Stimulated activated CD4-positive, alpha-beta T cell treated with anti-CD3 and anti-CD28 coated beads, Interleukin-4, amount 100 ng/mL, for 48 hours (primary cell): ENCODE measurements at regions not wholly inside any gene's neighbourhood (a gene's known extent, or its start where the extent isn't known, plus 50 kb on each side); places are given as distances from the start of the nearest gene placed in this dataset.

ENCODE experiments used
- DNase-seq, 2 donors: peaks; one replicate each; pipeline ENCODE4 v3.0.0-alpha.2; 2020; ENCODE audit warnings: low read depth in 2 of 2

DNA sequence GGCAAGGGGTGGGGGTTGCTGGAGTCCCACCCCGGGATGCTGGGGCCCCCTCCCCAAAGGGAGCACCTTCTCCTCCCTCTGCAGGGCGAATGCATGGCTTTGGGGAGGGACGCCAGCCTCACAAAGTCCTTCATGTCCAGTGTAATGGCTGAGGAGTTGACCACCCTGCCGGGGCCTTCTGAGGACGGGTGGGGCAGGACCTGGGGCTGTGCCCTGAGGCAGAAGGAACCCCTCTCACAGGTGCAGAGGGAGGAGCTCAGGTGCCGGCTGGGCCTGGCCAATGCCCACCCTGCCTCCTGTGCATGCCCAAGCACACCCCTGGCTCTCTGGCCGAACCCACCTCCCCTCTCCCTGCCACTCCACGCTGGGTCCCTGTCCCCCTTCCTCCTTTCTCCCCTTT lies 64.3 kb upstream of the RNU6ATAC start:
- DNase-seq = no peak

DNA sequence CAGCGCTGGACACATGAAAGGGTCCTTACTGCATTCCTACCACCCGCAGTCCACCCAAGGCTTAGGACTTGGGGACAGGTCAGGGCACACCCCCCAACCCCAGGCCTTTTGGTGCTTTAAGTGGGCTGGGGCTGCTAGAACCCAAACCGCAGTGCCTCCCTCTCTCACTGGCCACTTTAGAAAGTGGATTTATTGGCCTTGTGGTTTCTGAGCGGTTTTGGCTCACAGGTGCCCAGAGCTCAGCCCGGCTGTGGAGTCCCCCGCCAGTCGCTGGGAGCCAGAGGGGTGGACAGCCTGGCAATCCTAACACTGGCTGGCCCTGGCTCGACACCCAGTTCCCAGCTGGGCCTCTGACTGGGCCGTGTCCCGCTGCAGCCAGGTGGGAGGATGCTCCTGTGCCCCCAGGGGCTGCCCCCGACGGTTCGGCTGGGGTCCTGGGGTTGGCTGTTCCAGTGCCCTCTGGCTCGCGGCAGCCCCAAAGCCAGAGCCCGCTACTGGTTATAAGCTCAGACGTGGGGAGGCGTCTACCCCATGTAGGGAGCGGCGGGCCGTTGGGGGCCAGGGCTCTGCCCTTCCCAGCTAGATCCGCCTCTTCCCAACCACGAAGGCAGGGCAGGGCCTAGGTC lies 65.2 kb upstream of the RNU6ATAC start:
- no peak for DNase-seq

DNA sequence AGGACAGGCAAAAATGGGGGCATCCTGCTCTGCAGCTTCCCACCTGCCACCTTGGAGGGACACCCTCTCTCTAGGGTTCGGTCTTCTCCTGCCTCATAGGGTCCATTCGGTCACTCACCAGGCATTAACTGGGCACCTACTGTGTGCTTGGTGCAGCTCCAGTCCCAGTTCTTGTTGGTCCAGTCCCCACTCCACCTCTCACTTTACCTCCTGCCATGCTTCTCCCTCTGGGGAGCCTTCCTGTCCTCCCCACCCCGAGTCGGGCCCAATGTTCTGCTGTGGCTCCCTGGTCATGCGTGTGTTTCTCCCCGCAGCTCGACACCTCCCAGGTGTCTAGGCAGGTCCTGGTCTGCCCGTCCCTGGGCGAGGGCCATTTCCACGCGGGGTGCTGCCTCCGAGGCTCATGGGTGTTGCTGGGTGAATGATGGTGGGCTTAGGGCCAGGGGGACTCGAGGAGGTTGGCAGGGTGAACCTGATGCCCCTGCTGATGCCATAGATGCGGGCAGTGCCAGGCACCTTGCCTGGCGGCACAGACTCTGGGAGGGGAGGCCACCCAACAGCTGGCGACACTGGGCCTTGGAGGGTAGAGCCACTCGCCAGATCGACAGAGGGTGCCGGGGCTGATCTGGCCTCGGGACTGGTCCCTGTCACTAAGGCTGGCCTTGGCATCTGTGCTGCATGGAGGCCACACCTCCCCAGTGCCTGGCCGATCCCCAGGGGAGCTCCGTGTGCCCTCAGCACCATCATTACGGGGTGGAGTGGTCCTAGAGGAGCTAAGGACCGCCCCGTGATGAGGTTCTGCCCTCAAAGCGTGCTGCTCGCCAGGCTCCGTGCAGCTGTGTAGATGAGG lies 66.0 kb upstream of the RNU6ATAC start:
- no peak for DNase-seq

DNA sequence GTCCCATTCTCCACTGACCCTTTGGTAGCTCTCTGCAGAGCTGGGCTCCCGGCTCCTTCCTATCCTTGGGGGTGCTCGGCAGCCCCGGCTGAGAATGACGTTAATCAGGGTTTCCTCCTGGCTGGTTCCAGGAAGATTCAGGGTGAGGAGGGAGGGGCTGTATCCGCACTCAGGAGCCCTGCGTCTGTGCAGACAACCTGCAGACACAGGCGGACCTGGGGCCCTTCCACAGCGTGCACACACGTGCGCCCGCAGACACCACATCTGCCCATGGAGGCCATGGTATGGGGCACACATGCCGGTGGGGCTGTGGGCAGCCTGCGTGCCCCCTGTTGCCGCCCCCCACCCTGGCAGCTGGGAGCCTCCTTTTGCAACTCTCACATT lies 66.6 kb upstream of the RNU6ATAC start:
- DNase-seq = no peak

DNA sequence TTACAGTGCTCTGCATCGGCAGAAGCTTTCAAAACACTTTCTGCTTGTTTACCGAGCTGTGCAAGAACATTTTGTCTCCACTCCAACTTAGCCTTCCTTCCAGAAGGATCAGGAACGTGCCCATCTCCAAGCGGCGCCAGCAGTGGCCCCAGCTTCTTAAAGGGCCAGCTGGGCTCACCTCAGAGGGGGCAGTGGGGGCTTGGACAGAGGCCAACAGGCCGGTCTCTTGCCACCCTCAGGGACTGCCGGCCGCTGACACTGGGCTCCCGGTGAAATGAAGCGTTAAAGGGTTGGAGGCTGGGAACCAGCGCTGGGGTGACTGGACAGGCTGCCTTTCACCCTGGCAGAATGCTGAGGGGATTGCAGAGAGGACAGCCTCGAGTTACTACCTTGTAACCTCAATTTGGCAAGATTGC lies 67.0 kb upstream of the RNU6ATAC start:
- DNase-seq = no peak

DNA sequence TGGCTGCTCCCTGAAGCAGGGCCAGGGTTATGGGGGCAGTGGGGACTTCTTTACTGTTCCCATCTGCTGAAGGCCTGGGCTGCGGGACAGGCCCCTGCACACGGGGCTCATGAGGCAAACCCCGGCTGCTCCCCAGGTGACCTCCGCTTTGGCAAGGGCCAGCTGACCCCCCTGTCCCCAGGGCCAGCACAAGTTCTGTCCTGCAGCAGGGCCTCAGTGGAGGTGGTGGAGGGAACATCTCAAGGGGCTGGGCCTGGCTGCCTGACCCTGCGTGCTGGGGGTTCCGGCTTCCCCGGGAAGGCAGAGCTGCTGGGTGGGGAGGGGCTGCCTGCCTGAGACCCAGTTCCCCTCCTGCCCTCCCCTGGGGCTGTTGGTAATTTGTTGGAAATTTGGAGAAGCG lies 67.4 kb upstream of the RNU6ATAC start:
- DNase-seq = no peak

DNA sequence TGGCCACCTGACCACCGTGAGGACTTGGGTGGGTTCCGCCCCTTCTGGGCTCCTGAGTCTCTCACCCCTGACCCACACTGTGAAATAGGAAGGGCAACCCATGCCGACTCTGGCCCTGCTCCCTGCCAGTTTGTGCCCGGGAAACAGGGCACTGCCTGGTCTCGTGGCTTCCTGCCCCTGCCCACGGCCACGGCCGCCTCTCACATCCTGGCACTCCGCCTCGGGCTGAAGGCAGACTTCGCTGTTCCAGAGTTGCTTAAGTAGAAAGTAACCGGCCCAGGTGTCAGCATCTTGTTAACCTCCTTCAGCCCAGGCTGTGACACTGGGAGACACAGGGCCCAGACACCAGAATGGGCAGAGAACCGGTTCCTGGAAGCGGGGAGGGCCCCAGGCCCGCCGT lies 68.7 kb upstream of the RNU6ATAC start:
- no peak for DNase-seq

DNA sequence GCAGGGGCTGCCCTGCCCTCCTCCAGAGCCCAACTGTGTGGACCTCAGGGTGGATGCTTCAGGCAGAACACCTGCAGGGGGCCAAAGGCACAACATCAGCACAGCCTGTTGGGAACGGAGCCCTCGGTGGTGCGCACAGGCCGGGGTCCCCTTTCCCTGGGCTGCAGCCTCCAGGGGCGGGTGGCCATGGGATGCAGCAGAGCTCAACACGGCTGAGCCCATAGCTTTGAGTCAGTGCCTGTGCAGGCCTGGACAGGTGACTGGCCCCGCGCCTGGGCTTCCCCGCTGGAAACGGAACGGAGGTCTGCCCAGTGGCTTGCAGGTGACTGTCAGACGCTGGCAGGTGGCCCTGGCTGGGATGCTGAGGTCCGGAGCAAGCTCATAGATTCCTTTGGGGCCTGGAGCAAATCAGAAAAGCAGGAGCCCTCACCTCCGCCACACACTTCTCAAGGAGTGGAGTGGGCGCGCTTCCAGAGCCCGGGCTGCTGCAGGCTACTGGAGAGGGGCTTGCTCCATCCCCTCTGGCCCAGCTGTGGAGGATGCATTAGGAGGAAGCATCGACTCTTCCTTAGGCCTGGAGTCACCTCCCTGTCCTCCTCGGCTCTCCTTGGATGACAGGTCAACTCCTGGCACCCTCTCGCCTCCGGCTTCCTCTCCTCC lies 69.8 kb upstream of the RNU6ATAC start:
- DNase-seq = no peak

DNA sequence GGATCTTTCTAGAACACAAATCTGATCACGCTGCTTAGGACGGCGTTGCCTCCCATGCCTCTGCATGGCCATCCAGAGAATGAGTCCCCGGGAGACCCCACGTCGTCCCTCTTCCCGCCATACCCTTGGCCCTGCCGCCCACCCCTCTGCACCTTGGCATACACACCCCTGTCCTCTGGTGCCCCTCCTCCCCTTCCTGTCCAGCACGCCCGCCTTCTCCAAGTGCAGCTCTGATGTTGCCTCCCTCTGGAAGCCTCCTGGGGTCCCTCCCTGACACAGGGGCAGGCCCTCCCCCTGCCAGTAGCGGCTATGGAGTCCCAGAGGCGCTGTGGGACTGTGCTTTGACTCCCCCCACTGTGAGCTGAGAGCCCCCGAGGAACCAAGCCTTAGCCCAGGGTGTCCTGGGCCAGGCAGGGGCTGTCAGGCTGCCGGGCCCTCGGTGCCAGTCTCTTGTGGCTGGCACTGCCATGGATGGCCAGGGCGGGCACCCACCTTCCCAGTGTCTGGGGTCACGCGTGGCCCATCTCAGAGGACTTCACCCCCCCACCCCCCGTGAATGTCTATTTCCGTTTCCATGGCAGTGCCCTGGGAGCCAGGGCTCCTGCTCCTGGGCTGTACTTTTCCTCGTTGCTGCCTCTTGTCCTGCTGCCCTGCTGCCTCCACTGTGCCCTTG lies 70.5 kb upstream of the RNU6ATAC start:
- no peak for DNase-seq

DNA sequence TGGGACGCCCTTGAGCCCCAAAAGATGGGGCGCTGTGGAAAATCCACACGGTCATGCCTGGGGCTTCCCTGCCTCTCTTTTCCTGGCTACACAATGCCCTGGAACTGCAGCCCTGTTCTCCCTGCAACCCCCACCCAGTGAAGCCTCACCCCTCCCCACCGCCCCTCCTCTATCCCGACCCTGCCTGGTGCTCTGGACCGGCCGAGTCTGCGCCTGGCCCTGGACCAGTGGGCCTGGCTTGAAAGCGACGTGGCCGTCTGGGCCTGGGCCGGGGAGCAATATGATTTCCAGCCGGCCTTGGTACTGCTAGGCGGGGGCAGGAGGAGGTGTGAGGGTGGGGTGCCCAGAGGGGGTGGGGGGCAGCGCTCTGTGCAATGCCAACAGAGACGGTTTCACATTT lies 71.0 kb upstream of the RNU6ATAC start:
- no peak for DNase-seq

DNA sequence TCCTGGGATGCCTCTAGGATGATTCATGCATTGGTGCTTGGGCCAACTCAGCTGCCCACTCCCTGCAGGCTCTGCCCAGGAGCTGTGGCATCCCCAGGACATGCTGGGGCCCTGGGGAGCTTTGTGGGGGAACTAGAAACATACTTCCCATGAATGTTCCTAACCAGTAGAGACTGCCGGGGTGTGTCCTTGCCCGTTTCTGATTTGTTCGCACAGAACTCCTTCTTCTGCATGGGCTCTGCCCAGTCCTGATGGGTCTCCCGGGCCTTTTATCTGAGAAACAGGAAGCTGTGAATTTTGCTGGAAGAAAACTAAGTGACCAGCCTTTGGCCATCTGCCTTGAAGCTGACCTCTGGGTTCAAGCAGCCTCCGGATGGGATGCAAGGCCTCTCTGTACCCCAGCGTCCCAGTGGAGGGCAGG lies 71.6 kb upstream of the RNU6ATAC start:
- DNase-seq = no peak

DNA sequence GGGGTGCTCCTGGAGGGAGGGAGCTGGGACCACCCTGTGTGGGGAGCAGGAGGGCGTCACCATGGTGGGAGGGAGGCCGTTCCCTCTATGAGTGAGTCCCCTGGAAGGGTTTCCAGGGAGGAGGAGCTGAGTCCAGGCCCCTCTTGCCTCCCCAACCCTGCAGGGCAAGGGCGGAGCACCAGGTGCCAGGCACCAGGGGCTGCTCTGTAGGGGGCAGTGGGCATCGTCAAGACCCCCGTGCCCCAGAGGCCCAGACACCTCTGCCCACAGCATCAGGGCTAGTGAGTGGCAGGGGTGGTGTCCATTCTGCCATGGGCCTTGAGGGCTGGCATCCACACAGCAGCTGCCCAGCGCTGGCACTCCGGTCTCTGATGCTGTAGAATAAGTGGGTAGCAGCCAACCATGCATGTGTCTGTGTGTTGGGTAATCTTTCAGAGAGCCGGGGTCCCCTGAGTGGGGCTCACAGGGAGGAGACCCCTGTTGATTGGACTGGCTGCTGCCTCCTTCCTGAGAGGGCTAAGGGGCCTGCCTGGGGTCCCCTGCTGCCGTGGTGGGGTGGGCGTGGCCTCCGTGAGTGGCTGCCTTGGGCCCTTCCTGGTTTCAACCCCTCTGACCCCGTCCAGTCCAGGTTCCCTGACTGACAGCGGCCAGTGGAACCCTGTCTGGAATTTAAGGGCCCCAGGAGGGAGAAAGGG lies 72.7 kb upstream of the RNU6ATAC start:
- DNase-seq = no peak

DNA sequence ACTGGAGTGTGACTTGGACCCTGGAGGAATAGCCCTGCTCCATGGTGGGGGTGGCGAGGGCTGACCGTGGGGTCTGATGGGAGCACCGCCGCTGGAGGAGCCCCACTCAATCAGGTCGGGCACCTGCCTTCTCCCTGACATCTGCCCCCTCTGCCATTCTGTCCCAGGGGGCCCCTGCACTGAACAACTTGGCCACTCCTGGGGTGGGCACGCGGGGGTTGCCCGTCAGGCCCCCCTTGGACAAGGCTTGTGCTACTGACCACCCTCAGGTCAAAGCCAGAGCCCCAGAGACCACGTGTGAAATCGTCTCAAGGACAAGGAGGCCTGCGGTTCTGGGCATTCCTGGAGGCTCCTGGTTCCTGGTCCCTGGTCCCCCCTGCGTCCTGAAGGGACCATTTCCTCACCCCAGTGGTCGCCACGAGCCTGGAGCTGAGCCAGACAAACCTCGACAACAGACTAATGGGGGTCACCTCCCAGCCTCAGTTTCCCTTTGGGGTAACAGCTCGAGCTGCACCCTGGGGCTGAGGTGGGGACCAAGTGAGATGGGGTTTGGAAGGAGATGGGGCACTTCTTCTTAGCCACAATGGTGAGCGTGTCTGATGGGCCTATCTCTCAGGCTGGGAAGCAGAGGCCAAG lies 73.4 kb upstream of the RNU6ATAC start:
- no peak for DNase-seq

DNA sequence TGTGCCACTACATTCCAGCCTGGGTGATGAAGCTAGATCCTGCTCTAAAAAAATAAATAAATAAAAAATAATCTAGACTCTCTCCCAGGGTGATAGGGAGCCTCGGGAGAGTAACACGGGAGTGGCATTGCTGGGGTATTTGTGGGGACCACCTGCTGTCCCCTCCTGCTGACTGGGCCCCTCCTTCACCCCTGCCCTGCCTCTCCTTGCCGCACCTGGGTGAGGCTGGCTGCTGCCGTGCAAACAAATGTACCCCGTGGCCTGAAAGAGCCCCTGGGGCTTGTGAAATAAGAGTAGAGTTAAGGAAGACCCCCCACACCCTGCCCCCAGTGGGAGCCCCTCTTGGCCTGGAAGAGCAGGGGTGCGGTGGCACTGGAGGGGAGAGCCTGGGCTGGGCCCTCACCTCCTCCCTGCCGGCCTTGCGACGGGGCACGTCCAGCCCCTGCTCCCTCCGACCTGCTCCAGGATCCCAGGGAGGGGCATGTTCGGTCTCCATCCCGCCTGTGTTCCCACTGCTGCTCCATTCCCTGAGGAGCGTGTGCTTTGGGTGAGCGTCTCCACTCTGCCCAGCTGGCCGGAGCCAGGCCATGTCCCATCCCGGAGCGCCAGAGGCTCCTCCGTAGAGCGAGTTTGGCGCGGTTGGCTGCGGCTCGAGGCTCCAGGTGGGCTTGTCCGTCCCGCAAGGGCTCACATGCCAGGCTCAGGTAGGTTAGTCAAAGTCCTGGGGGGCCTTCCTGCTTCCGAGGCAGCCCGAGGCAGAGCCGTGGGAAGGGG lies 75.0 kb upstream of the RNU6ATAC start:
- no peak for DNase-seq

DNA sequence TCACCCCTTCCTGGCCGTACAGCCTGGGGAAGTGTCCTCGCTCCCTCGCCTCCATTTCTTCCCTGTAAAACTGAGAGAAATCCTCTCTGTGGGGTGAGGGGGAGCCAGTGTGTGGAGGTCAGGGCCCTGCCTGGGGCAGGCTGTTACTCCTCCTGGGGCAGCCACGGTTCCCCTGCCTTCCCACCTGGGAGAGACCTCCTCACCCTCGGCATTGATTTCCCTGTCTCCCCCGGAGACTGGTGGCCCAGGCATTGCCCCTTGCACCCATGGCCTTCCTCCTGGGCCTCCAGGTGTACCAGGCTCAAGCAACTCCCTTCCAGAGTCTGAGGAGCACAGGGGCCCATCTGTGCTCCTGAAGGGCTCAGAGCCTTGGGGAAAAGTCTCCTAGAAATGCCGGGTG lies 75.6 kb upstream of the RNU6ATAC start:
- no peak for DNase-seq

DNA sequence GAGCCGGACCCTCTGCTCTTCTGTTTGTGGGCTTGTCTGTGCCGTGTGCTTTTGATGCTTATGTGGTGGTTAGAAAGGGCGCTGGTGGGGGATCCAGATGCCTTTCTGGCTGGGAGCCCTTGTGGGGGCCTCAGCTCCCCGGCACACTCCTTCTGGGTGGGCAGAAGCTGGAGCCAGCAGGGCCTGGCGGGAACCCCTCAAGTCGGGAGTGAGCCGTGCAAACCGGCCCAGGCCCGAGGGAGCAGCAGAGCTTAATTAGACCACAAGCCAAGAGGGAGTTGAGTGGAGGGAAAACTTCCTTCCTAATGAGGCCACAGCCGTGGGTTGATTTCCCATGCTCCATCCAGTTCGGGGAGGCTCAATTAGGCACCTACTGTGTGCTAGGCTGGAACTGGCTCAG lies 76.0 kb upstream of the RNU6ATAC start:
- no peak for DNase-seq

DNA sequence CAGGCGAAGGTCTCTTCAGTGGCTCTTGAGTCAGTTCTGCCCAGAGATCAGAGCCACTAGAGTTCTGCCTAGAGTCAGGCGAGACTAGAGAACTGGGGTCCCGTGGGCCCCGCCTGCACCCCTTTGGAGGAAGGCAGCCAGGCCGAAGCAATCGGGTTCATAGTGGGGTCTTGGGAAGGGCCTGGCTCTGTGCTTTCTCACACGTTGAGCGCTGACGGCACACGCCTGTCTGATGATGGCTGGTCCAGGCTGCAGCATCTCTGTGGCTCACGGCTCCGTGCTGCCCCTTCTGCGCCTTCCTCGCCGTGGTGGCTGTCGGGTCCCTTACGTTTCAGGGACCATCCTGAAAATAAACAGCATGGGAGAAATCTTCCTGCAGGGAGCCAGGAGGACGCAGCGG lies 78.3 kb upstream of the RNU6ATAC start:
- DNase-seq = no peak

DNA sequence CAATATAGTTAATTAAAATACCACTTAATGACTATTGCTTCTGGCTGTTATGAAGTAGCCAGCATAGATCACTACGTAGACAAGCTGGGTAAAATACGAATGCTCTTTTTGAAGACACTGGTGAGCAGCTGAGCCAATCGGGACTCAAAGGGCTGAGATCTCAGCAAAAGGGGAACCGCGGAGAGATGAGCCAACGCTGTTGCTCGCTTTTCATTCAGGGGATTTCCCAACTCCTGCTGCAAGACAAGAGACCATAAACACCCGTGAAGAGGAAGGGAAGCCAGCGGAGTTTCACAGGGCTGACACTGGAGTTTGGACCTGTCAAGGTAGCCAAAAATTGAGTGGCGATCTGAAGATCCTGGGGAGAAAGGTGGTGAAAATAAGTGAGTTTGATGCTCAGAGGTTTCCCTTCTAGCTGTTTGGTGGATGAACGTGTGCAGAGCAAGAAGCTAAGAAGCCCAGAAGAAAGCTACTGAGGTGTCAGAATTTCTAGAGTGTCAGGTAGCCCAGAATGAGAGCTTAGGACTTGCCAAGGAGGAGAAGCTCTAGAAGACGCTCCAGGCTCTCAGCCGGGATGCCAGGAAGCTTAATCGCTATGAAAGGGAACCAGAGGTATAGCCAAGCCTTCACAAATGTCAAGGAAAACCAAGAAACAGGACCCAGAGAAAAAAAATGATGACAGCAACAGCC lies 79.6 kb upstream of the RNU6ATAC start:
- DNase-seq = peak; percentile 6 to 13

DNA sequence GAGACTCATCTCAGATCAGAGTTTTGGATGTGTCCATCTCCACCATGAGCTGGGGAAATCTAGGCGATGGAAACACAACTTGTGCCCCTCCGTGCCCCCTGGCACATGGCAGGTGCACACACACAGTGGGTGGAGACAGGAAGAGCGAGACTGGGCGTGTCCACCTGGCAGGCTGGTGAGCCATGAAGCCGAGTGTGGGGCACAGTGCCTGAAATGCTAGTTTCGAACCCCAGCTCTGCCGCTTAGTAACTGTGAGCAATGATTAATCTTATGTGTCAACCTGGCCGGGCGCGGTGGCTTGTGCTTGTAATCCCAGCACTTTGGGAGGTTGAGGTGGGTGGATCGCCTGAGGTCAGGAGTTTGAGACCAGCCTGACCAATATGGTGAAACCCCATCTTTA lies 80.8 kb upstream of the RNU6ATAC start:
- no peak for DNase-seq
